ENCODE measurements at regions not wholly inside any gene's neighbourhood (a gene's known extent, or its start where the extent isn't known, plus 50 kb on each side); places are given as distances from the start of the nearest gene placed in this dataset.

- TF ChIP-seq CTCF (IDR thresholded peaks at IDR 0.05; ENCODE audit: poor library complexity) (no peak), EZH2phosphoT487 (IDR thresholded peaks at IDR 0.05; ENCODE audit: low read depth, severe bottlenecking, unreplicated experiment) (no peak)
These were observed 129.6 kb upstream of the CNTN6 start for GRCh38 chr3:963255-963654.
